Fibroblast of lung (primary cell): ENCODE measurements at regions not wholly inside any gene's neighbourhood (a gene's known extent, or its start where the extent isn't known, plus 50 kb on each side); places are given as distances from the start of the nearest gene placed in this dataset.
"Not testable (repeated sequence)": the region's sequence is repeated elsewhere in the genome, so short reads cannot be mapped to it uniquely, and the experiment has no call there.

Source experiments
- CTCF ChIP-seq, 2 donors: IDR thresholded peaks in 1 of 2; conservative IDR thresholded peaks in 1 of 2; 1 replicate in 1 of 2; 2 replicates in 1 of 2; pipeline ENCODE4 v1.5.1; 2011 to 2012; ENCODE audit warnings: low read length in 2 of 2, control low read depth in 1 of 2, inconsistent platforms in 1 of 2, low read depth in 1 of 2, mild to moderate bottlenecking in 1 of 2
- EZH2 ChIP-seq: IDR thresholded peaks from 2 replicates; pipeline ENCODE4 v1.5.1; 2012; ENCODE audit warnings: low read length, control low read depth, mild to moderate bottlenecking; ENCODE audit errors: missing control alignments

DNA sequence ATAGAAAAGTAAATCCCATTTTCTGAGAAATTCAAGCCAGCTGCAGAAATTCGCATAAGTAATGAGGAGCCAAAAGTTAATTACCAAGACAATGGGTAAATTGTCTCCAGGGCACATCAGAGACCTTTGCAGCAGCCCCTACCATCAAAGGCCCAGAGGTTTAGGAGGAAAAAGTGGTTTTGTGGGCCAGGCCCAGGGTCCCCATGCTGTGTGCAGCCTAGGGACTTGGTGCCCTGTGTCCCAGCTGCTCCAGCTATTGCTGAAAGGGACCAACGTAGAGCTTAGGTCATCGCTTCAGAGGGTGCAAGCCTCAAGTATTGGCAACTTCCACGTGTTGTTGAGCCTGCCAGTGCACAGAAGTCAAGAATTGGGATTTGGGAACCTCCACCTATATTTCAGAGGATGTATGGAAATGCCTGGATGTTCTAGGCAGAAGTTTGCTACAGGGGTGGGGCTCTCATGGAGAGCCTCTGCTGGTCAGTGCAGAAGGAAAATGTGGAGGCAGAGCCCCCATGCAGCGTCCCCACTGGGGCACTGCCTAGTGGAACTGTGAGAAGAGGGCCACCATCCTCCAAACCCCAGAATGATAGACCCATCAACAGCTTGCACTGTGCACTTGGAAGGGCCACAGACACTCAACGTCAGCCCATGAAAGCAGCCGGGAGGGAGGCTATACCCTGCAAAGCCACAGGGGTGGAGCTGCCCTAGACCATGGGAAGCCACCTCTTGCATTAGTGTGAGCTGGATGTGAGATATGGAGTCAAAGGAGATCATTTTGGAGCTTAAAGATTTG, 731.3 kb upstream of the GRAMD2B start:
- TF ChIP-seq CTCF (conservative IDR thresholded peaks at IDR 0.05 in 1 of 2, IDR thresholded peaks at IDR 0.05 in 1 of 2; ENCODE audit: low read depth in 1 of 2, low read length in 2 of 2); EZH2: not testable (repeated sequence)
